GM21423 (cell line): ENCODE measurements at regions not wholly inside any gene's neighbourhood (a gene's known extent, or its start where the extent isn't known, plus 50 kb on each side); places are given as distances from the start of the nearest gene placed in this dataset.
"Not testable (repeated sequence)": the region's sequence is repeated elsewhere in the genome, so short reads cannot be mapped to it uniquely, and the experiment has no call there.

ENCODE experiments used
- ATAC-seq: cut with Tn5 transposase; IDR thresholded peaks from one replicate; pipeline ENCODE4 v1.9.1; 2021; ENCODE audit warnings: mild to moderate bottlenecking, moderate library complexity; ENCODE audit not compliant: unreplicated experiment

GRCh38 chr4:186775902-186776301 is 52.2 kb upstream of the FAT1 start:
- ATAC-seq: no peak

- no peak for ATAC-seq
Measured at GRCh38 chr4:186778134-186778533, 54.5 kb upstream of the FAT1 start.

- ATAC-seq: no peak
Measured at GRCh38 chr4:186780291-186781031, 56.8 kb upstream of the FAT1 start.

- no peak for ATAC-seq
Measured at GRCh38 chr4:186781032-186781917, 57.6 kb upstream of the FAT1 start.

GRCh38 chr4:186782302-186782701 is 58.6 kb upstream of the FAT1 start:
- no peak for ATAC-seq

- no peak for ATAC-seq
Measured at GRCh38 chr4:186787536-186787935, 63.9 kb upstream of the FAT1 start.

- ATAC-seq: no peak
Measured at GRCh38 chr4:186789651-186790050, 66.0 kb upstream of the FAT1 start.

GRCh38 chr4:186790630-186791029 is 67.0 kb upstream of the FAT1 start:
- no peak for ATAC-seq

- no peak for ATAC-seq
Measured at GRCh38 chr4:186792728-186793366, 69.2 kb upstream of the FAT1 start.

- no peak for ATAC-seq
Measured at GRCh38 chr4:186798951-186799659, 75.4 kb upstream of the FAT1 start.

- no peak for ATAC-seq
Measured at GRCh38 chr4:186805020-186805820, 81.6 kb upstream of the FAT1 start.

- not testable (repeated sequence) for ATAC-seq
Measured at GRCh38 chr4:186805917-186806316, 82.3 kb upstream of the FAT1 start.

- ATAC-seq: no peak
Measured at GRCh38 chr4:186806679-186807421, 83.2 kb upstream of the FAT1 start.

- ATAC-seq: no peak
Measured at GRCh38 chr4:186807808-186808629, 84.4 kb upstream of the FAT1 start.

GRCh38 chr4:186808630-186809018 is 85.0 kb upstream of the FAT1 start:
- no peak for ATAC-seq

GRCh38 chr4:186809070-186809469 is 85.4 kb upstream of the FAT1 start:
- ATAC-seq: no peak

- ATAC-seq: no peak
Measured at GRCh38 chr4:186810613-186811150, 87.0 kb upstream of the FAT1 start.

- no peak for ATAC-seq
Measured at GRCh38 chr4:186812592-186812991, 88.9 kb upstream of the FAT1 start.
